Mesendoderm (in vitro differentiated cells): ENCODE measurements at regions not wholly inside any gene's neighbourhood (a gene's known extent, or its start where the extent isn't known, plus 50 kb on each side); places are given as distances from the start of the nearest gene placed in this dataset.

Experiments used
- DNase-seq: peaks from one replicate; pipeline ENCODE4 v3.0.0; 2013
- H2AK5ac ChIP-seq: 2 replicates; pipeline ENCODE4 v1.6.1; 2013; ENCODE audit warnings: low read length, inconsistent platforms
- H2BK120ac ChIP-seq: 2 replicates; pipeline ENCODE4 v1.6.1; 2013; ENCODE audit warnings: low read depth, mild to moderate bottlenecking, low read length, moderate library complexity, mixed read lengths
- H2BK15ac ChIP-seq: replicated peaks from 2 replicates; pipeline ENCODE4 v1.6.1; 2013; ENCODE audit warnings: low read depth, mild to moderate bottlenecking, moderate library complexity
- H2BK5ac ChIP-seq: 2 replicates; pipeline ENCODE4 v1.6.1; 2013; ENCODE audit warnings: low read length, inconsistent platforms
- H3K18ac ChIP-seq: 2 replicates; pipeline ENCODE4 v1.6.1; 2013; ENCODE audit warnings: mild to moderate bottlenecking, low read length, mixed read lengths
- H3K23ac ChIP-seq: one replicate; pipeline ENCODE4 v1.6.1; 2013; ENCODE audit warnings: low read length
- H3K27ac ChIP-seq: 2 replicates; pipeline ENCODE4 v1.5.1; 2013; ENCODE audit warnings: low read depth, mild to moderate bottlenecking, inconsistent platforms, low read length, moderate library complexity
- H3K27me3 ChIP-seq: 2 replicates; pipeline ENCODE4 v1.6.1; 2013; ENCODE audit warnings: low read length, control low read depth, mild to moderate bottlenecking, inconsistent platforms; ENCODE audit not compliant: insufficient read depth, poor library complexity
- H3K36me3 ChIP-seq: 2 replicates; pipeline ENCODE4 v1.6.1; 2013; ENCODE audit warnings: low read length, inconsistent platforms; ENCODE audit not compliant: control insufficient read depth, insufficient read depth
- H3K4ac ChIP-seq: one replicate; pipeline ENCODE4 v1.6.1; 2013; ENCODE audit warnings: low read depth, mild to moderate bottlenecking, low read length, moderate library complexity
- H3K4me1 ChIP-seq: 2 replicates; pipeline ENCODE4 v1.6.1; 2013; ENCODE audit warnings: low read depth, low read length, inconsistent platforms; ENCODE audit not compliant: control insufficient read depth
- H3K4me2 ChIP-seq: 2 replicates; pipeline ENCODE4 v1.6.1; 2013; ENCODE audit warnings: low read length
- H3K4me3 ChIP-seq: 2 replicates; pipeline ENCODE4 v1.5.1; 2013; ENCODE audit warnings: mild to moderate bottlenecking, low read length
- H3K56ac ChIP-seq: one replicate; pipeline ENCODE4 v1.6.1; 2013; ENCODE audit warnings: low read length
- H3K79me1 ChIP-seq: 2 replicates; pipeline ENCODE4 v1.6.1; 2013; ENCODE audit warnings: low read length, inconsistent platforms
- H3K79me2 ChIP-seq: 2 replicates; pipeline ENCODE4 v1.6.1; 2013; ENCODE audit warnings: mild to moderate bottlenecking, low read length; ENCODE audit not compliant: control insufficient read depth, insufficient read depth
- H3K9ac ChIP-seq: 2 replicates; pipeline ENCODE4 v1.6.1; 2013; ENCODE audit warnings: low read length, inconsistent platforms
- H4K5ac ChIP-seq: one replicate; pipeline ENCODE4 v1.6.1; 2013; ENCODE audit warnings: low read length
- H4K8ac ChIP-seq: one replicate; pipeline ENCODE4 v1.6.1; 2013; ENCODE audit warnings: low read depth, mild to moderate bottlenecking, control low read depth, low read length, moderate library complexity
- WGBS: extraction: QIAGEN DNeasy Blood & Tissue Kit; methylation state at CpG from one replicate; pipeline ENCODE4 v1.1.7; 2013; ENCODE audit warnings: low lambda C conversion rate, missing lambda C conversion rate; ENCODE audit not compliant: insufficient coverage; ENCODE audit errors: extremely low coverage; 5-methylcytosine and 5-hydroxymethylcytosine counted together

DNA sequence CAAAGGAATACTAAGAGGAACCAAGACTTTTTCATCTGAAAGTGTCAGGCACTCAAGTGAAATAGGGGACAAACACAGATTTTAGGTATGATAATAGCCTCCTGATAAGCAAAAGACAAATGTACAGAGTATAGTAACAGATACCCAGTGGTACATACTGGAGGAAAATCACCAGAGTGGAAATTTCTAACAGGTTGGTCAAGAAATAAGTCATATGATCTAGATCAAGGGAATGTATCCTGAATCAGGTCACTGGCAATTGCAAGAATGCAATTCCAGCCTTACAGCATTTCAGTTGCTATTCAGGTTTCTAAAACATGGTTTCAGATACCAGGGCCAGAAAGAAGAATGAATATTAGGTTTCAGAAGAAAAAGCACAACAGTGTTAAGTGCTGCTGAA is 82.2 kb upstream of the SLCO6A1 start:
- no peak overlapping the region for H4K5ac ChIP-seq
- no peak overlapping the region for H3K27ac ChIP-seq

DNA sequence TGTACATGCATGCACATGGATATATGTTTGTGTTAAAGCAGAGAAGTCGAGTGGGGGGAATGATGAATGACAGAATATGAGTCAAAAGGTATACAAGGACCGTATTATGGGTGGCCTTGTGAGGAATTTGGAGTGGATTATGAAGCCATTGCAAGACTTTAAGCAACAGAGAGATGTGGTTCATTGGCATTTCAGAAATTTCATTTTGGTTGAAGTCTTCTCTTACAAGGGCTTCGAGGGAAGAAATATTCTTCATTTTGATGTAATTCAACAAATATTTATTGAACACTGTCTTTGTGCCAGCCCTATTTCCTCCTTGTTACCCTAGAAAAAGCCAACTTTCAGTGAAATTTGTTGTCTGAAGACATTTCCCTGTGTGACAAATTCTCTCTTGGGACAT is 83.9 kb upstream of the SLCO6A1 start:
- Histone ChIP-seq H3K4me1 (no peaks in the 10 kb centered on the region), H3K56ac (no peak overlapping the region), H2BK15ac (no peak overlapping the region), H3K4ac (no peak overlapping the region), H4K8ac (no peak overlapping the region), H2AK5ac (no peak overlapping the region), H3K36me3 (no peaks in the 10 kb centered on the region), H3K18ac (no peak overlapping the region), H3K9ac (no peak overlapping the region), H2BK5ac (no peak overlapping the region), H4K5ac (no peak overlapping the region), H3K79me1 (no peaks in the 10 kb centered on the region), H2BK120ac (no peak overlapping the region), H3K27me3 (no peaks in the 10 kb centered on the region), H3K4me3 (no peak overlapping the region), H3K4me2 (no peak overlapping the region), H3K27ac (no peak overlapping the region), H3K23ac (no peak overlapping the region), H3K79me2 (no peaks in the 10 kb centered on the region)
- no CpG with 5 or more reads among the region's 3 CpGs for WGBS
- no peak for DNase-seq

More for the DNA sequence above, 82.2 kb upstream of the SLCO6A1 start:
- no peak overlapping the region for H2AK5ac ChIP-seq
- no peak for DNase-seq
- no peak overlapping the region for H3K4me2 ChIP-seq
- no peak overlapping the region for H3K56ac ChIP-seq
- H2BK120ac ChIP-seq: no peak overlapping the region
- H3K27me3 ChIP-seq: no peaks in the 10 kb centered on the region
- H3K23ac ChIP-seq: no peak overlapping the region
- H3K36me3 ChIP-seq: no peaks in the 10 kb centered on the region
- no peak overlapping the region for H3K18ac ChIP-seq
- H3K4me1 ChIP-seq: no peaks in the 10 kb centered on the region
- no peak overlapping the region for H3K4me3 ChIP-seq
- no peak overlapping the region for H3K4ac ChIP-seq
- H2BK5ac ChIP-seq: no peak overlapping the region
- no peak overlapping the region for H2BK15ac ChIP-seq
- H4K8ac ChIP-seq: no peak overlapping the region
- H3K79me1 ChIP-seq: no peaks in the 10 kb centered on the region
- no peak overlapping the region for H3K9ac ChIP-seq
- no peaks in the 10 kb centered on the region for H3K79me2 ChIP-seq

- Histone ChIP-seq H3K27ac (no peak overlapping the region), H3K4me1 (no peaks in the 10 kb centered on the region), H2BK5ac (no peak overlapping the region), H3K27me3 (no peaks in the 10 kb centered on the region), H3K23ac (no peak overlapping the region), H3K4me2 (no peak overlapping the region), H3K18ac (no peak overlapping the region), H4K5ac (no peak overlapping the region), H3K4ac (no peak overlapping the region), H2BK15ac (no peak overlapping the region), H3K56ac (no peak overlapping the region), H3K9ac (no peak overlapping the region), H3K79me2 (no peaks in the 10 kb centered on the region), H4K8ac (no peak overlapping the region), H3K79me1 (no peaks in the 10 kb centered on the region), H2BK120ac (no peak overlapping the region), H2AK5ac (no peak overlapping the region), H3K4me3 (no peak overlapping the region), H3K36me3 (no peaks in the 10 kb centered on the region)
- no peak for DNase-seq
- no CpG with 5 or more reads among the region's 5 CpGs for WGBS
Observed at GRCh38 chr5:102583276-102584124, 84.7 kb upstream of the SLCO6A1 start.

DNA sequence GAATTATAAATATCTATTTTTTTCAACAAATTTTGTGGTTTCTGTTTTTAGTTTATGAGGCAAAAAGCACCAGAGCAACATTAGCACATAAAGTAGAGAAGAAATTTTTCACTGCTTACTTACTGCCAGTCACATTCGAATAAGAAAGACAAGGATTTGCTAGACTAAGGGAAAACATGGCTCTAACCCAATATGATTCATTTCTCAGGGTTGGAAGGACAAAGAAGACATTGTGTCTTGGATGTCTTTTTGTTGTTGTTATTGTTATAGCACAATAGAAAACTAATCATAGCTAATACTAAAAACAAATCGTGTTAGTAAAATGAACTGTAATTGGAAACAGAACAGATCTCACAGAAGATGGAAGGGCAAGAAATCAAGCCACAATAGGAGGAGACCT is 90.9 kb upstream of the SLCO6A1 start:
- H3K4ac ChIP-seq: no peak overlapping the region
- H3K27ac ChIP-seq: no peak overlapping the region
- no peak overlapping the region for H3K4me3 ChIP-seq
- no peak overlapping the region for H3K56ac ChIP-seq
- WGBS: no CpG with 5 or more reads among the region's 2 CpGs
- H4K8ac ChIP-seq: no peak overlapping the region
- no peak overlapping the region for H2BK120ac ChIP-seq
- H3K23ac ChIP-seq: no peak overlapping the region
- H3K18ac ChIP-seq: no peak overlapping the region
- H3K36me3 ChIP-seq: no peaks in the 10 kb centered on the region
- no peak for DNase-seq
- no peak overlapping the region for H3K9ac ChIP-seq
- H4K5ac ChIP-seq: no peak overlapping the region
- H3K79me2 ChIP-seq: no peaks in the 10 kb centered on the region
- no peaks in the 10 kb centered on the region for H3K27me3 ChIP-seq
- H2AK5ac ChIP-seq: no peak overlapping the region
- H3K4me1 ChIP-seq: no peaks in the 10 kb centered on the region
- no peak overlapping the region for H2BK5ac ChIP-seq
- H2BK15ac ChIP-seq: no peak overlapping the region
- no peak overlapping the region for H3K4me2 ChIP-seq
- H3K79me1 ChIP-seq: no peaks in the 10 kb centered on the region

DNA sequence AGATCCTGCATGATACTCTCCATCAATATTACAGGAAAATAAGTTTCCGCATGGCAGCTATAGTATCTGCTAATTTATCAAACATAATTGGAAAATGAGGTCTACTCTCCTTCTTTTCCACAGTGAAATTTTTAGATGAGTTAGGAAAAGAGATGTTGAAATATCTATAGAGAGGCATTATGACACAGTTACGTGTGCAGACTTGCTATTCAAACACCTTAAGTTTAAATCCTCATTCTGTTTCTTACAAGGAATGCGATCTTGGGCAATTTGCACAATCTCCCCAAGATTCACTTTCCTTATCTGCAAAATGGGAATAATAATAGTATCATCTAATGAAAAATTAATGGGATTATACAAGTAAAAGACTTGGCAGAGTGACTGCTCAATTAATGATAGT is 91.7 kb upstream of the SLCO6A1 start:
- H3K27me3 ChIP-seq: no peaks in the 10 kb centered on the region
- no peak overlapping the region for H4K8ac ChIP-seq
- no peak overlapping the region for H3K27ac ChIP-seq
- H3K79me2 ChIP-seq: no peaks in the 10 kb centered on the region
- H2AK5ac ChIP-seq: no peak overlapping the region
- no peak overlapping the region for H3K9ac ChIP-seq
- H3K4me2 ChIP-seq: no peak overlapping the region
- no peak overlapping the region for H3K4me3 ChIP-seq
- no peaks in the 10 kb centered on the region for H3K36me3 ChIP-seq
- no peak overlapping the region for H3K4ac ChIP-seq
- H3K56ac ChIP-seq: no peak overlapping the region
- H4K5ac ChIP-seq: no peak overlapping the region
- WGBS: no CpG with 5 or more reads among the region's 3 CpGs
- no peaks in the 10 kb centered on the region for H3K4me1 ChIP-seq
- no peak overlapping the region for H2BK120ac ChIP-seq
- no peak for DNase-seq
- H3K79me1 ChIP-seq: no peaks in the 10 kb centered on the region
- H2BK15ac ChIP-seq: no peak overlapping the region
- H3K18ac ChIP-seq: no peak overlapping the region
- H3K23ac ChIP-seq: no peak overlapping the region
- no peak overlapping the region for H2BK5ac ChIP-seq

DNA sequence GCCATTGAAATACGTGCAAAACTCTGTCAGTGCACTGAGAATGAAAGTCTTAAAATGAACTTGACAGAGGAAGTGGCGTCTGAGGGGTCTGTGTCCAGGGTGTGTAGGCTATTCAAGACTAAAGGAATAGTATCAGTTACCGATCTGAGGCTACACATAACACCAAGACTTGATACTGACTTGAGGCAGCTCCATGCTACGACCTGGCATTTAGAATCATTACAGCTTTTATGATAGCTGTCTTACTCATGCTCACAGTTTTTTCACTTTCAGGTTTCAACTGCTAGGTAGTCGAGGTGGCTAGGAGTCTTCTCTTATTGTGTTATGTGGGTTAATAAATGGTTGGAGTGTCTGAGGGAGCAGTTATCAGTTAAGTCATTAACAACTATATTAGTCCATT is 92.8 kb upstream of the SLCO6A1 start:
- WGBS: no CpG with 5 or more reads among the region's 5 CpGs

More for the DNA sequence above, 92.8 kb upstream of the SLCO6A1 start:
- Histone ChIP-seq H3K36me3 (no peaks in the 10 kb centered on the region), H3K27ac (no peak overlapping the region), H2BK5ac (no peak overlapping the region), H3K27me3 (no peaks in the 10 kb centered on the region), H4K5ac (no peak overlapping the region), H3K9ac (no peak overlapping the region), H4K8ac (no peak overlapping the region), H3K18ac (no peak overlapping the region), H2AK5ac (no peak overlapping the region), H3K4me1 (no peaks in the 10 kb centered on the region), H3K79me2 (no peaks in the 10 kb centered on the region), H3K4ac (no peak overlapping the region), H3K4me2 (no peak overlapping the region), H3K56ac (no peak overlapping the region), H2BK15ac (no peak overlapping the region), H3K23ac (no peak overlapping the region), H2BK120ac (no peak overlapping the region), H3K4me3 (no peak overlapping the region), H3K79me1 (no peaks in the 10 kb centered on the region)
- DNase-seq: no peak
